ENCODE measurements at regions not wholly inside any gene's neighbourhood (a gene's known extent, or its start where the extent isn't known, plus 50 kb on each side); places are given as distances from the start of the nearest gene placed in this dataset.
A peak's percentile ranks its signal among the peaks of the same experiment; 100 is the strongest.

DNA sequence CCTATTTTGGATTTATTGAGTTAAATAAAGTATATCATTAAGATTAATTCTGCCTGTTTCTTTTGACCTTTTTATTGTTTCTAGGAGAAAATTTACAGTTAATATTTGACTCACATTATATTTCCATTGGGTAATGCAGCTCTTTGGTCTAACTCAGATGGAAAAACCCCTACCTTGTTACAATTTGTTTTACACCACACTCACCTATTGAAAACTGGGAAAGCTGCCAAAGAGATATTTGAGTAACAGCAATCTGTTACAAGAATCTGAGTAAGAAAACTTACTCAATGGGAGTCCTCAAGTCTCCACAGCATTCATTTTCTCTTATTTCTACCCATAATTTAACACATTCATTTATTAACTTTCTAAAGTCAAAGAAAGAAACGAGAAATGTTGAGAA lies 108.0 kb upstream of the TLL1 start:
- DNase-seq (ENCODE audit: extremely low read depth, low read depth, low spot score), result no peak

DNA sequence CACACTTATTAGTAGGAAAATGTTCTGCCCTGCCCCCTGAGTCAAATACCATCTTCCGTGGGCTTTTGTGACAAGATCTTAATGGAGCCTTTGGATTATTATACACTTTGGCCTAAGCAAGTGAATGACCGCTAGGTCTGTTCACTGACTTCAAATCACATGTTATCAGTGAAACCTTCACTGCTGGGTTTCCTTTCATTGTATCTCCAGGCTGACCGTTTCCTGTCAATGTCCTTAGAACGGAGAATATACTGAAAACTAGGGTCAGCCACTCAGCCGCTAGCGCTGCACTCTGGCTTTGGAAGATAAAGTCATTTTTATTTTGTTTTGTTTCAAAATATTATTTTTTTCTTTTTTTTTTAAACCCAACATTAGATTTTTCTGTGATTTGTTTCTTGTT lies 107.0 kb upstream of the TLL1 start:
- peak; percentile 86 for DNase-seq (ENCODE audit: extremely low read depth, low read depth, low spot score)

DNA sequence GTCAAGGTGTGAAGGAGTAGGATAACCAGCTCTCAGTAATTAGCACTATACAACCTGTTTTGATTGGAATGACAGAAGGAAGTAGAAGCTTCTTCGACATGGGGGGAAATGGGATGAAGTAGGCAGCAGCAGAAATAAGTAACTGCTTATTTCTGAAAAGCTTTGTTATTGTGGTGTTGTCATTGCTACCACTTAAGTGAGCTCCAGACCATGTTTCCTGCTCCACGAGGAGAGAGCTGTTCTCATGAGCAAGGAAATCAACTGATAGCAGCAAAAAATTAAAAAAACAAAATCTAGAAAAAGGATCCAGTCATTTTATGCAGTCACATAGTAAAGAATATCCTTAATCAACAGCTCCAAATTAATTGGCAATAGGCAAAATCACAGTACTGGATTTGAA lies 106.1 kb upstream of the TLL1 start:
- DNase-seq (ENCODE audit: extremely low read depth, low read depth, low spot score), result no peak

DNA sequence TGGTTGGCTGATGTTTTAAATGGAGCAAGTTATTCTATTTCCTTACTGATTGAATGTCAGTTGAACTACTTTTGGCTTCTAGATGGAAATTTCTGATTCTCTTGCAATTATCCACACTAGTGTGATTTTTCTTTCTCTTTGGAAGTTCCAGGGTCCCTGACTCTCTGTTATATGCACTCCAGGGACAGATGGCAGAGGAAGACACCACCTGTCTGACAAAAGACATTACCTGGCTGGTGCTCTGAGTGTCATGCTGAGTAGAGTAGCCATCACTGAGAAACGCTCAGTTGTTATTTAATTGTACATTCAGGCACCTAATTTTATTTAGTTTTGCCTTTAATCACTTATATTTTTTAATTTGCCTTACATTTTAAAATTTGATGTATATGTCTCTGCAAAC lies 105.4 kb upstream of the TLL1 start:
- no peak for DNase-seq (ENCODE audit: extremely low read depth, low read depth, low spot score)

DNA sequence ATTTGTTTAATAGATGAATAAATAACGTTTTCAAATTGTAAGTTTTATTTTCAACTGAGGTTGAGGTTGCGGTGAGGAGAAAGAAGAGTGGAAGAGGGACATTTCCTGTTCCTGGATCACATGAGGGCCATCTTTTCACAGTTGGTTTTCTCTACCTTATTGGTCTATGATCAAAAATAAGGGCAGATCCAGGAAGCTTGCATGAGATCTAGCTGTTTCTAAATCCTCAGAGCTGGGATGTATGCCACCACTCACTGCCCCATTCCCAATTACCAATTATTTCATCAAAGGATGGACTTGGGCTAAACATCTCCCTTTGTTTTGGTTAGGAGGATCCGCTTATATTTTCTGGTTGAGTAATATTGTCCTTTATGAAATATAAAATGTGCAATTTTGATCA lies 104.8 kb upstream of the TLL1 start:
- no peak for DNase-seq (ENCODE audit: extremely low read depth, low read depth, low spot score)

DNA sequence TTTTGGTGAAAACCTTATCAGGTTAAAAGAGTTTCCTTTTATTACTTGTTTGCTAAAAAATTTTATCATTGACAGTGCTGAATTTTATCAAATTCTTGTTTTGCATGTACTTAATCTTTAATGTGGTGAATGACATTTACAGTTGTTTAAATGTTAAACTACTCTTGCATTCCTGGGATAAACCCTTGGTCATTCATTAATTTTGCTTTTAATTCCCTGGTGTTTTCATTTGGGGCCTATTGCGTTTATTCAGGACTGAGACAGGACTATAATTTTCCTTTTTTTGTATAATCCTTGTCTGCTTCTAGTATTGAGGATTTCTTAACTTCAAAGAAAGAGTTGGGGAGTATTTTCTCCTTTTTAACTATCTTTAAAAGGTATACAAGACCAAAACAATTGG lies 98.7 kb upstream of the TLL1 start:
- no peak for DNase-seq (ENCODE audit: extremely low read depth, low read depth, low spot score)

DNA sequence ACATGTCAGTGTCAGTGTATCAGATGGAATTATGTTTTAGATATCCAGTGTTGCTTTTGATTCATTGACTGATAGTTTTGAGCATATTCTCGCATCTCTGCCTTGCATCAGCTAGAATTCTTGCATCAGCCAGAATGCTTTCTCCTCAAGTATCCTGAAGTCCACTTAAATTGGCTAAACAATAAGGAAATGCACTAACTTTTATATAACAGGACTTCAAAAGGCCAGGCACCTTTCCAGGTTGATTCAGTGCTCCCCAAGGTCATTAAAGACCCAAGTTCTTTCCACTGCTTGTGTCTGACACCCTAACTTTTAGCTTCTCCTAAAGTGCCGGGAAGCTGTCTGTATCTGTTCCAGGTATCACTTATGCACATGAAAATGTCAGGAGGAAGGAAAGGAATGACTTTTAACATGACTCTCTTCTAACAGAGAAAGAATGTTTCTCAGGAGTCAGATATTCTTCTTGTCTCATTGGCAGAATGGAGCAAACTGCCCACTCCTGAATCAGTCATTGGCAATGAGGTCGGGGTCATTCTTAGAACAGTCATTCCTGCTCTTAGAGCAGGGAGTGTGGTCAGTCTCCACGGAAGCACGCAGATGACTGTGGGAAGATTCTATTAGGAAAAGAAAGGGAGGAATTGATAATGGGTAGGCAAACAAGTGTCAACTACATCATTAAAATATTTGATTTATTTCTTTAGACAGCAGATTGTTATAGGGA lies 92.9 kb upstream of the TLL1 start:
- DNase-seq (ENCODE audit: extremely low read depth, low read depth, low spot score), result no peak

DNA sequence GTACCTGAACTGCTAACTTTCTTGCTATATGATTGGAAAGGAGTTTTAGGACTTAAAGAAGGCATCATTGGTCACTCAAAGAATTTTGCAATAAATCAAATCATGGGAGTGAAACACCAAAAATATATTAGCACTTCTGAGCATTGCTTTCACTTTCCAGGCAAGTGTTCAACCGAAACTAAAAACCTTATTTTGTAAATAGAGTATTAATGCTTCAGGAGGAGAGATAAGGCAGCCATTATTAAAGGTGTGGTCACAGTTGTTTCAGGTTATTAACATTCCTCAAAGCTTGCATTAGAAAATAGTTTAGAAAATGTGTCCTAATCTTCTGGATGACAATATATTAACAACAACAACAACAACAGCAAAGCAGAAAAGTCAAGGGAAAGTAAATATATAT lies 92.3 kb upstream of the TLL1 start:
- DNase-seq (ENCODE audit: extremely low read depth, low read depth, low spot score), result no peak

DNA sequence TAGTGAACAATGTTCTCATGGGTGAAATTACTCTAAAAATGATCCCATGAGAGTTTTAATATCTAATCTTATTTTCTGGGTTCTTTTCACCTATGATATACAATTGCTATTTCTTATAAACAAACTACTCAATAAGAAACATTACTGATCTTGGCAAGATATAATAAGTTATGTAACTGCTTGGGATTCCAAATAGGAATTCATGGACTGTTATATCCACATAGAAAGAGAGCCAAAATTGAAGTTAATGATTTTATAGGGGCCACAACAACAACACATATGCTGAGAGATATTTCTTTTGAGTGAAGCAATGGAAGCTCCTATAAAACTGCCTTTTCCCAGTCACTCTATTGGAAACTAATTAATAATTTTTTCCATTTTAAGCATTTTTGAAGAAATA lies 90.4 kb upstream of the TLL1 start:
- no peak for DNase-seq (ENCODE audit: extremely low read depth, low read depth, low spot score)

DNA sequence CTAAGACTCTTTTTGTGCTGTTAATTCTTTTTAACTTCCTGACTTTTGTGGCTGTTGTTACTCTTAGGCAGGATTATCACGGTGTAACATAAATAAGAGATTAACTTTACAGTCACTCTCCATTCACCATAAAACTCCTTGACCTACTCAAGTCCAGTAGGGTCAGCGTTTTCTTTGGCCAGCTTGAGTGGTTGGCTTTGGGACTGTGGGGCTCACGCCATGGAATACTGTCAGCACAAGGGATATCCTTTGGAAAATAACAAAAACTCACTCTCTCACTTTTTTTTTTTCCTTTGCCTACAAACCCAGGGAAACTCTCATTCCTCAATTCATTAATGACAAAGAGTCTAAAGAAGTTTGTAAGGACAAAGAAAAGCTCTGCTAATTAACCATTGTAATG lies 89.4 kb upstream of the TLL1 start:
- no peak for DNase-seq (ENCODE audit: extremely low read depth, low read depth, low spot score)

DNA sequence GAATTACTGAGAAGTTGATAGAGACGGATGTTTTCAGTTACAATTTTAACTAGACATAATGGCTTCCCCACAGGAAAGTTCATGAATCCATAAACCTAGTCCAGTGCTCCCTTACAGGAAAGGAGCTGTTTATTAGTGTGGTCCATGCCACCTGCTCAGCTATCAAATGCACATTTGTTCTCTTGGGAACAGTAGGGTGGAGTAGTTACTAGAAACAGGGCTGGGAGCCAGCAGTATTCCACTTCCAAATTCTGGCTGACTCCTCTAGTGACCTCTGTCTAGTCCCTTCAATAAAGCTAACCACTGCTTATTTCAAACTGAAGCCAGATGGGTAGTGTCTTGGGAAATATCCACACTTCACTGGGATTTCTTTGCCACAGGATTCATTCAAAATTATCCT lies 88.4 kb upstream of the TLL1 start:
- DNase-seq (ENCODE audit: extremely low read depth, low read depth, low spot score), result no peak

DNA sequence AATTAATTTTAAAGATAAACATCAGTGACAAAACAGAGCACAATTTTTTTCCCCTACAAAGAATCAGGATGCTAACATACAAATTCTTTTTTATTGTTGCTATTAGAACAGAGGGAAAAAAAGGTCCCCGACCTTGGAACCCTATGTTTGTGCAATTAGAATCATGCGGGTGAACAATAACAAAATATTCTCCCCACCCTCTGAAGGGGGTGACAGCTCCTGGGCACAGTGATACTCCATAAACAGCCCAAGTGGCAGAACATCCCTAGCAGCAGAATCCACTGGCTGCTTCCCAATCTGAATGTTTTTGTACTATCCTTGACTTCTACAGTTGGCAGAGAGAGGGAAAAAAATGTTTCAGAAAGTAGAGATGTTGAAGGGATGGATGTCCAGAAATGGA lies 87.7 kb upstream of the TLL1 start:
- DNase-seq (ENCODE audit: extremely low read depth, low read depth, low spot score), result no peak

DNA sequence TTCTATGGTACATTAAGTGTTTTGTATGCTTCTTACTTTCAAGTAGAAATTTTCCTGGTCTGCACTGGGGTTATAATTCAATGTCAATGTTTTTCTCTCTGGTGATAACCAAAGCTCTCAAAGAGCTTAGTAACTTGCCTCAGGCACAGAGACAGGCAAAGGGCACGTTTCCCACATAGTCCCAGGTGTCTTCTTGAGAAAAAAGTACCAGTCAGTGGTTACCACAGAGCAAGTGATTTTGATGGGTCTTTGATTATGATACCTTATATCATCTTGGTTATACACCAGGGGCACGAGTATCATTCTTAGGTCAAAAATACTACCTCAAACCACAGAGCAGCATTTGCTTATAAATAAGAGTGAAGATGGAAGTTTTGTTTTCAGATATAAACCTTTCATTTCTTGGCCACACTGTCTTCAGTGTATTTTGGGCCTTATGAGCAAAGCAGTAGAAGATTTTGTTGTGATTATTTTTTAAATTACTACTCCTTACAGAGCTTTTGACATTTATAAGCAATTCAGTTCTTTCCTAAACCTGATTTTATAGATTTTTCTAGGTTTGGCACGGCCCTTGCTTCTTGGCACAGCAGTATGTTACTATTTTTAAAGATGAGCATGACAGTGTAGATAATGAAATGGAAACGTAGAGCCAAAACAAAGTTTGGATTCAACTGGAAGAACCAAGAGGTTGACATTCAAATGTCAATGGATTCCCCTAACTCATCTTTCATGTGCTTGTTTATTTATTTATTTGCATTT lies 85.3 kb upstream of the TLL1 start:
- DNase-seq (ENCODE audit: extremely low read depth, low read depth, low spot score), result no peak

DNA sequence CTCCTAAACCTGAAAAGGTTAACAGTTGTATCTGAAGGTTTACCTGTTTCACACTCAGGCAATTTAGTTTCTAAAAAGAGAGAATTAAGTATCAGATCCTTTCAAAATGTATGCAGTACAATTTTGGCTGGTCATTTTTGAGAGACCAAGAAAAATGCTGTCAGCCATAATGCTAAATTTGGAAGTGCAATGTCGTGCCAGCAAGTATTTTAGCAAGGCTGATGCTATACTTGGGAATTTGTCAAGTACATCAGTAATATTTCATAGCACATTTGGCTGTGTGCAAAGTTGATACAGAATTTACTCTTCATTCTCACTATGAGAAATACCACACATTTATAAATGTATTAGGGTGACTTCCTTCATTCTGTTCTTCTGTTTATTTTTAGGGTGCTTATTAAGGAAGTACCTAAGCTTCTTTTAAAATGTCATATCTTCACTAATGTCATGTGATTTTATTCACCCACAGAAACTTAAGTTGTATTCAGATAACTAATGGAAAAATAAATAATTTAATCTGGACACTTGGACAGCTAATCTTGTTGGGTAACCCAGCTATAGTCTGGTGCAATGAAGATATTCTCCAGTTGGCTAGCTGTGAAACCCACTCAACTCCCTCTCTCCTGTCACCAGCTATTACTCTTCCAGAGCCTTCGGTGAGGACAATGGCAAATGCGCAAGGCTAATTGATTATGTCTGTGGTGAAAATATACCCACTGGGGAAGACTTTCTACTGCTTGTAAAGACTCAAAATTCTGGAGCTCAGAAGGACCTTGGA lies 84.2 kb upstream of the TLL1 start:
- DNase-seq (ENCODE audit: extremely low read depth, low read depth, low spot score), result no peak

DNA sequence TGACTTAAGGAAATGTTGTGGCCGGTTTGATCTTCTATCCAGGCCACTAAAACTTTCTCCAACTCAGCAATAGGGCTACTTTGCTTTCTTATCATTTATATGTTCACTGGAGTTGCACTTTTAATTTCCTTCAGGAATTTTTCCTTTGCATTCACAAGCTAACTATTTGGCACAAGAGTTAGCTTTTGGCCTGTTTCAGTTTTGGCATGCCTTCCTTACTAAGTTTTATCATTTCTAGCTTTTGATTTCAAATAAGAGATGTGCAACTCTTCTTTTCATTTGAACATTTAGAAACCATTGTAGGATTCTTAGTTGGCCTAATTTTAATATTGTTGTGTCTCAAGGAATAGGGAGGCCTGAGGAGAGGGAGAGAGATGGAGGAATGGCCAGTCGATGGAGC lies 79.8 kb upstream of the TLL1 start:
- no peak for DNase-seq (ENCODE audit: extremely low read depth, low read depth, low spot score)

DNA sequence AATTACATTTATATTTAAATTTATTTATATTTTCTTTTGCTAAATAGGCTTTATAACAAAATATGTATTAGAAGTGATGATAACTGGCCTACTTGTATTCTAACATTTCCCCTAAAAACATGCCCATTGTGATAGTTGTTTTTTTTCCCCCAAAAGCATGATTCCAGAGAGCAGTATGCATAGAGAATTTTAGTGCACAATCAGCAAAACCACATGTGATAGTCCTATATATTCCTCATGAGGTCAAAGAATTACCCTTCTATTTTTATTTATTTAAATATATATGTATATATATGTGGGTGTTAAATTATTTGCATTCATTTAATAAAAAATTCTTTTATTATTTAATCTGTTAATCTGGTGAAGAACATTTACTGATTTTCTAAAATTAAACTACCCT lies 78.2 kb upstream of the TLL1 start:
- DNase-seq (ENCODE audit: extremely low read depth, low read depth, low spot score), result no peak

DNA sequence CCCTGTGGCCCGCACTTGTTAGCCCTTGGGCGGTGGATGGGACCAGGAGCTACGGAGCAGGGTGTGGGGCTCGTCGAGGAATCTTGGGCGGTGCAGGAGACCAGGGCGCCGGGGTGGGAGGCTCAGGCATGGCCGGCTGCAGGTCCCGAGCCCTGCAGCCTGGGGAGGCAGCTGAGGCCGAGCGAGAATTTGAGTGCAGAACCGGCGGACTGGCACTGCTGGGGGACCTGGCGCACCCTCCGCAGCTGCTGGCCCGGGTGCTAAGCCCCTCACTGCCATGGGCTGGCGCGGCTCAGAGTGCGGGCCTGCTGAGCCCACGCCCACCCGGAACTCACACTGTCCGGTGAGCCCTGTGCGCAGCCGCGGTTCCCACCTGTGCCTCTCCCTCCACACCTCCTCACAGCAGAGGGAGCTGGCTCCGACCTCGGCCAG lies 73.6 kb upstream of the TLL1 start:
- no peak for DNase-seq (ENCODE audit: extremely low read depth, low read depth, low spot score)

DNA sequence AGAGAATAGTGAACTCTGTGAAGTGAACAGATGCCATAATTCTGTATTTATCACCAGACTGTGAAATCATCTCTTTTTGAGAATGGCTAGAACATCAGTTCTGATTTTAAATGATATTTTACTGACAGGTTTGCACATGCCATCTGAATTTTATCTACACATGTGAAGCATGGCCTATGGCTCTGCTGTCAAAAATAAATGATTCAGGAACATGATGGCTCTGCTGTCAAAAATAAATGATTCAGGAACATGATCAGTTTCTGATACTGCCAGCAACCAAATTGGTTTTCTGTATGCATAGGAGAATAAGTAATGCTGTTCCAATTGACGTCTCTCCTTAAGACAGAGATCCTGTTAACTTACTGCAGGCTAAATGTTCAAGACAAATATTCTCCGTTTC lies 70.6 kb upstream of the TLL1 start:
- DNase-seq (ENCODE audit: extremely low read depth, low read depth, low spot score), result no peak

DNA sequence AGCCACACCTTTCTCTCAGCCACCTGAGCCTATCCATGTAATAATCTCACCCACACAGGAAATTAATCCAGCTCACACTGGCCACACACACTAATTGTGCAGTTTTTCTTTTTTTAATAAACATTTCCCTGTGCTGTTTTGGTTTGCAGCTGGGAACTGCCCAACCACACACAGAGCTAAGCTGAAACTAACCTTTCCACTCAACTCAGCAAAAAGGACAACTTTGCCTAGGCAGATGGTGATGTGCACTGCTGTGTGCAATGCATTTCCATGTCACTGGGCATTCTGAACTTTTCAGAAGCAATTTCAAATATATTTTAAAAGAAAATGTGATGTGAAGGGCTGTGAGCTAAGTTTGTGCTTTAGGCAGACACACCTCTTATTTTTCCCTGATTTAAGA lies 70.0 kb upstream of the TLL1 start:
- DNase-seq (ENCODE audit: extremely low read depth, low read depth, low spot score), result no peak

DNA sequence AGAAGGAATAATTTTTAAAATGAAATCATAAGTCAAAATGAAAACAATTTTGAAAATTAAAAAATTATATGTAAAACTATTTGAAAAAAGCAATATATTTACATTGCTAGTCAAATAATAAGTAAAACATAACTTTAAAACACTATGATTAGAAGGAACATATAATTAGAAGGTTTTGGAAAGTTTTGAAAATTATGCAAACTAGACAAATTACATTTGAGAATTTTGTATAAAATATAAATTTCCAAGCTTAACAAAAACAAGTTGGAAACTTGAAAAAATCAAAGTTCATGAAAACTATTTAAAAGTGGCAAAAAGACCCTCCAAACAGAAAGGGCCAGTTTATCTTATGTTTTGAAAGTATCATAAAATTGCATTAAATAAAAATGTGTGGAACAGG lies 67.6 kb upstream of the TLL1 start:
- no peak for DNase-seq (ENCODE audit: extremely low read depth, low read depth, low spot score)

DNA sequence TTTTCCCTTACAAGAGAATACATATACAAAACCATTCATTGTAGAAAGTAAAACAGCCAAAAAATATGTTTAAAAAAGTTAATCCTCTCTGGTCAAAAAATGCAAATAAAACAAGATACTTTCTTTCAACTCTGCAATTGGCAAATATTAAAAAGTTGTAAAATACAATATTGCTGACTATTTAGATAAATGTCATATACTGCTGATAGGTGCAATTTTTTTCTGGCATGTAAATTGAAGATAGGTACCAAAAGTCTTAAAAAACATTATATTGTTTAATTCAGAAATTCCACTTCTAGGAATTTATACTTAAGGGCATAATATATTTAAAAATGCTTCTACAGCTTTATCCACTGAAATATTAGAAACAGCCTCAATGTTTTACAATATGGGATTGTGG lies 66.4 kb upstream of the TLL1 start:
- DNase-seq (ENCODE audit: extremely low read depth, low read depth, low spot score), result no peak

DNA sequence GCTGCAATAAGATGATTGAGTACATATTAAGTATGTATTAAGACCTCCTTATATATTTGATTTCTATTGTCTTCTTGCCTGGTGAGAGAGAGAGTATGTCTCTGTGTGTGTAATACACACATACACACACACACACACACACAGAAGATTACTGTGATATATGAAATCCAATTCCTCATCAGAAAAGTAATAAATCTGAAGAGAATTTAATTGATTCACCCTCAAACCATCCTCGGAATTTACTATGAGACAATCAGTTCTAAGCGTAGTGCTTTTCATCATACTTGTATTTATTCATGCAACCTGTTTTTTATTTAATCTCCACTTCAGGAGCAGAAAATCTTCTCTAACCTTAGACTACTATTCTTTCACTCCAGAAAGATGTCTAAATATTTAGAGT lies 62.3 kb upstream of the TLL1 start:
- no peak for DNase-seq (ENCODE audit: extremely low read depth, low read depth, low spot score)
